SK-N-SH (cell line): ENCODE measurements at regions not wholly inside any gene's neighbourhood (a gene's known extent, or its start where the extent isn't known, plus 50 kb on each side); places are given as distances from the start of the nearest gene placed in this dataset.

Experiments
- CTCF ChIA-PET: fragments of 300-600, 350-600 bp; formaldehyde crosslinking; extraction: SDS; loops from one replicate; lab custom pipeline; 2021; lab: Yijun Ruan, JAX
- POLR2A ChIA-PET: fragments of 350-600 bp; sonication (Branson Sonifier 250); formaldehyde crosslinking; extraction: SDS; loops from one replicate; lab custom pipeline; 2020; ENCODE audit warnings: antibody characterized with exemption, inconsistent platforms; lab: Yijun Ruan, JAX
- DNase-seq: peaks from one replicate; pipeline ENCODE4 v3.0.0; 2012
- H2AFZ ChIP-seq: fragments of 200-600 bp; sonication (generic); 2 replicates; pipeline ENCODE4 v1.8.1; 2016; ENCODE audit warnings: antibody characterized with exemption, mild to moderate bottlenecking, low read depth
- H3F3A ChIP-seq: fragments of 200-600 bp; sonication (generic); replicated peaks from 2 replicates; pipeline ENCODE3; 2016; ENCODE audit warnings: antibody characterized with exemption, mild to moderate bottlenecking; ENCODE audit not compliant: insufficient read depth
- H3K27ac ChIP-seq, 2 experiments: fragments of 200-500 bp in 1 of 2; fragments of 200-600 bp in 1 of 2; sonication (Bioruptor generic) in 1 of 2; sonication (generic), shearing (Covaris generic) in 1 of 2; 2 replicates each; pipeline versions ENCODE4 v1.5.1 to v1.6.1; 2014 to 2016; ENCODE audit warnings: low read depth in 2 of 2, inconsistent platforms in 1 of 2, low read length in 1 of 2, mild to moderate bottlenecking in 1 of 2, mixed read lengths in 1 of 2
- H3K27me3 ChIP-seq: fragments of 200-600 bp; sonication (generic), shearing (Covaris generic); 2 replicates; pipeline ENCODE4 v1.6.1; 2016; ENCODE audit warnings: mixed run types; ENCODE audit not compliant: insufficient read depth
- H3K36me3 ChIP-seq, 2 experiments: fragments of 200-500 bp in 1 of 2; fragments of 200-600 bp in 1 of 2; sonication (Bioruptor generic) in 1 of 2; sonication (generic) in 1 of 2; replicated peaks in 1 of 2; 2 replicates each; pipeline versions ENCODE3 to v1.5.1; 2014 to 2016; ENCODE audit warnings: low read length in 1 of 2, mild to moderate bottlenecking in 1 of 2; ENCODE audit not compliant: insufficient read depth in 2 of 2, control insufficient read depth in 1 of 2
- H3K4me1 ChIP-seq, 2 experiments: fragments of 200-500 bp in 1 of 2; fragments of 200-600 bp in 1 of 2; sonication (Bioruptor generic) in 1 of 2; sonication (generic), shearing (Covaris generic) in 1 of 2; 2 replicates each; pipeline versions ENCODE4 v1.5.1 to v1.6.1; 2014 to 2016; ENCODE audit warnings: low read depth in 1 of 2, low read length in 1 of 2, mixed run types in 1 of 2; ENCODE audit not compliant: insufficient read depth in 2 of 2, control insufficient read depth in 1 of 2
- H3K4me2 ChIP-seq: fragments of 200-600 bp; sonication (generic), shearing (Covaris generic); 2 replicates; pipeline ENCODE4 v1.6.1; 2017; ENCODE audit warnings: mixed run types
- H3K4me3 ChIP-seq, 2 experiments: fragments of 200-500 bp in 1 of 2; fragments of 200-600 bp in 1 of 2; sonication (Bioruptor generic) in 1 of 2; sonication (generic), shearing (Covaris generic) in 1 of 2; 2 replicates each; pipeline versions ENCODE4 v1.5.1 to v1.8.1; 2014 to 2016; ENCODE audit warnings: low read depth in 2 of 2, inconsistent platforms in 1 of 2, low read length in 1 of 2, mild to moderate bottlenecking in 1 of 2, mixed read lengths in 1 of 2, moderate library complexity in 1 of 2
- H3K79me2 ChIP-seq: fragments of 200-600 bp; sonication (generic); 2 replicates; pipeline ENCODE4 v1.8.1; 2017; ENCODE audit warnings: mild to moderate bottlenecking; ENCODE audit not compliant: insufficient read depth
- H3K9ac ChIP-seq: fragments of 200-600 bp; sonication (generic); 2 replicates; pipeline ENCODE4 v1.6.1; 2017; ENCODE audit warnings: mixed run types
- H3K9me2 ChIP-seq: fragments of 200-600 bp; sonication (generic); 2 replicates; pipeline ENCODE4 v1.6.1; 2017; ENCODE audit warnings: mixed run types
- H3K9me3 ChIP-seq: fragments of 200-600 bp; sonication (generic); 2 replicates; pipeline ENCODE4 v1.6.1; 2017; ENCODE audit warnings: mixed run types, mild to moderate bottlenecking, moderate library complexity
- H4K20me1 ChIP-seq: fragments of 200-600 bp; sonication (generic); 2 replicates; pipeline ENCODE4 v1.6.1; 2017; ENCODE audit warnings: mild to moderate bottlenecking, mixed run types; ENCODE audit not compliant: insufficient read depth
- CHD2 ChIP-seq: fragments of 150-350 bp; IDR thresholded peaks from 2 replicates; pipeline ENCODE4 v1.6.1; 2018; ENCODE audit warnings: low read length; ENCODE audit not compliant: partially characterized antibody
- CTCF ChIP-seq: fragments of 200-600 bp; sonication (generic); IDR thresholded peaks from 2 replicates; pipeline ENCODE4 v1.6.1; 2017; ENCODE audit warnings: antibody characterized with exemption, mild to moderate bottlenecking, moderate library complexity
- ELF1 ChIP-seq: IDR thresholded peaks from 2 replicates; pipeline ENCODE4 v1.4.0; 2012
- EP300 ChIP-seq, 2 experiments: IDR thresholded peaks; 2 replicates each; pipeline versions ENCODE4 v1.4.0 to v1.6.1; 2012; ENCODE audit warnings: borderline replicate concordance in 1 of 2, low read depth in 1 of 2, low read length in 1 of 2
- IRF3 ChIP-seq: fragments of 150-350 bp; IDR thresholded peaks from 2 replicates; pipeline ENCODE4 v1.6.1; 2016; ENCODE audit warnings: mild to moderate bottlenecking, low read depth, low read length
- JUND ChIP-seq: IDR thresholded peaks from 2 replicates; pipeline ENCODE4 v1.4.0; 2012
- MAX ChIP-seq: IDR thresholded peaks from 2 replicates; pipeline ENCODE4 v1.4.0; 2012; ENCODE audit warnings: low read depth
- MEF2A ChIP-seq: IDR thresholded peaks from 2 replicates; pipeline ENCODE4 v1.4.0; 2012; ENCODE audit warnings: low read depth, borderline replicate concordance
- RAD21 ChIP-seq: IDR thresholded peaks from 2 replicates; pipeline ENCODE4 v1.6.1; 2012; ENCODE audit warnings: mild to moderate bottlenecking, low read length
- RCOR1 ChIP-seq: fragments of 150-350 bp; IDR thresholded peaks from 2 replicates; pipeline ENCODE4 v1.6.1; 2017; ENCODE audit warnings: antibody characterized with exemption, low read length
- RFX5 ChIP-seq: IDR thresholded peaks from 2 replicates; pipeline ENCODE4 v1.6.1; 2012; ENCODE audit warnings: mild to moderate bottlenecking, improper control_type of control experiment, low read length
- SIN3A ChIP-seq: IDR thresholded peaks from 2 replicates; pipeline ENCODE4 v1.6.1; 2012; ENCODE audit warnings: low read depth, mild to moderate bottlenecking, low read length, moderate library complexity, borderline replicate concordance
- TEAD4 ChIP-seq: IDR thresholded peaks from 2 replicates; pipeline ENCODE4 v1.4.0; 2012; ENCODE audit warnings: mild to moderate bottlenecking, borderline replicate concordance; ENCODE audit not compliant: insufficient read depth
- ZBTB33 ChIP-seq: IDR thresholded peaks from 2 replicates; pipeline ENCODE4 v1.4.0; 2012; ENCODE audit warnings: low read depth, borderline replicate concordance
- WGBS: methylation state at CpG from one replicate; pipeline ENCODE4 v1.1.6; 2017; ENCODE audit warnings: low lambda C conversion rate; 5-methylcytosine and 5-hydroxymethylcytosine counted together
- TF ChIP-seq, protein P1 (sequence below): IDR thresholded peaks from 2 replicates; pipeline ENCODE4; 2012

DNA sequence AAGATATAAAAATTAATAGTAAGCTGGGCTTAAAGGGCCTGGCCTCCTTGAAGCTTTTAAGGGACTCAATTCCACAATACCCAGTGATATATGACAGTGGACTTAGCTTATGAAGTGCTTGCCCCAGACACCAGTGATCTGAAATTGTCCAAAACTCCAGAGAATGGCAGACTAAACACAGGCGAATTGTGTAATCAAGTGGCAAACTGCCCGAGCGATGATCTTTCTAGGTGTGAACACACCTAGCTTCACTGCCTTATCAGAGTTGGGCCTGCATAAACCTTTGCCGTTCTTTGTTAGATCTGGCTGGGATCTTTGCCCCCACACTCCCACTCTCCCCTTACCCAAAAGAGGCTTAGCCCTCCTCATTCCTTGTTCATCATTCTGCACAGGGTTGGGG is 62.5 kb upstream of the SH3RF1 start:
- no peaks in the 10 kb centered on the region for H3K79me2 ChIP-seq
- no peak overlapping the region for H3K4me2 ChIP-seq
- H3K27me3 ChIP-seq, result no peaks in the 10 kb centered on the region
- no peaks in the 10 kb centered on the region for H4K20me1 ChIP-seq
- no peaks in the 10 kb centered on the region for H3K9me2 ChIP-seq
- CTCF ChIA-PET, result no interaction called here
- no peak overlapping the region for H3K9ac ChIP-seq
- 82% methylated on average over 3 of the region's 4 CpGs for WGBS
- H3F3A ChIP-seq, result no peaks in the 10 kb centered on the region
- H3K36me3 ChIP-seq, result no peaks in the 10 kb centered on the region
- no peak for TF ChIP-seq IRF3
- TF ChIP-seq RFX5, result no peak
- TF ChIP-seq, protein P1, sequence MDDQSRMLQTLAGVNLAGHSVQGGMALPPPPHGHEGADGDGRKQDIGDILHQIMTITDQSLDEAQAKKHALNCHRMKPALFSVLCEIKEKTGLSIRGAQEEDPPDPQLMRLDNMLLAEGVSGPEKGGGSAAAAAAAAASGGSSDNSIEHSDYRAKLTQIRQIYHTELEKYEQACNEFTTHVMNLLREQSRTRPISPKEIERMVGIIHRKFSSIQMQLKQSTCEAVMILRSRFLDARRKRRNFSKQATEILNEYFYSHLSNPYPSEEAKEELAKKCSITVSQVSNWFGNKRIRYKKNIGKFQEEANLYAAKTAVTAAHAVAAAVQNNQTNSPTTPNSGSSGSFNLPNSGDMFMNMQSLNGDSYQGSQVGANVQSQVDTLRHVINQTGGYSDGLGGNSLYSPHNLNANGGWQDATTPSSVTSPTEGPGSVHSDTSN, result no peak
- TF ChIP-seq TEAD4, result no peak
- no peak for TF ChIP-seq ZBTB33
- no peak for TF ChIP-seq MEF2A
- TF ChIP-seq EP300 (IDR thresholded peaks at IDR 0.05; ENCODE audit: borderline replicate concordance in 1 of 2, low read depth in 1 of 2, low read length in 1 of 2), result no peak
- TF ChIP-seq CTCF, result no peak
- no peak for TF ChIP-seq MAX
- no peak for TF ChIP-seq RAD21
- TF ChIP-seq, all 33 proteins: peak for 0
- no peaks in the 10 kb centered on the region; a peak in 1 of 4 replicates for H3K4me1 ChIP-seq
- DNase-seq, result no peak
- POLR2A ChIA-PET, result no interaction called here
- H3K27ac ChIP-seq, result no peak overlapping the region
- no peaks in the 10 kb centered on the region for H3K9me3 ChIP-seq
- no peak overlapping the region for H2AFZ ChIP-seq
- no peak overlapping the region for H3K4me3 ChIP-seq

DNA sequence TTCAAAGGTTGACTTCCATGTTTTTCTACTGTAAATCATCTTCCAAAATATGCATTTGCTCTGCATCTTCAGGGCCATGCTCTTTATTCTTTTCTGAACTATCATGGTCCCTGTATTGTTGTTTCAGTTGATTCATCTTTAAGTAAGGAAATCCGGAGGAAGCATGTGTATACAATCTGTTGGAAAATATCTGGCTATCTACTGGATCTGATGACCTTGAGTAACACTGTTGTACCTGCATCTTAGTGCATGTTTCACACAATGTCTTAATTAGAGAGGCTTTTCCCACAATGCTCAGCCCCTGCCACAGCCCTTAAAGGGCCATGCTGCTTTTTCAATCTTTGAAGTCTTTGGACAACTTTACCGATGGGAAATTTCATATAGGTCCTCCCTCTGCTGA is 61.8 kb upstream of the SH3RF1 start:
- POLR2A ChIA-PET, result no interaction called here
- Histone ChIP-seq H3K36me3 (no peaks in the 10 kb centered on the region), H4K20me1 (no peaks in the 10 kb centered on the region), H2AFZ (no peak overlapping the region), H3F3A (no peaks in the 10 kb centered on the region), H3K4me2 (no peak overlapping the region), H3K27ac (no peak overlapping the region), H3K9ac (no peak overlapping the region), H3K79me2 (no peaks in the 10 kb centered on the region)
- WGBS, result 58% methylated on average over 2 of the region's 2 CpGs
- CTCF ChIA-PET, result no interaction called here
- TF ChIP-seq JUND (no peak), TEAD4 (no peak), RCOR1 (no peak), CHD2 (no peak), ELF1 (no peak), SIN3A (no peak)
- TF ChIP-seq, all 33 proteins: peak for 0
- Histone ChIP-seq H3K4me1 (no peaks in the 10 kb centered on the region; a peak in 1 of 4 replicates), H3K9me2 (no peaks in the 10 kb centered on the region), H3K27me3 (no peaks in the 10 kb centered on the region), H3K4me3 (no peak overlapping the region), H3K9me3 (no peaks in the 10 kb centered on the region)
- DNase-seq, result no peak
